Stimulated activated CD8-positive, alpha-beta memory T cell treated with anti-CD3 and anti-CD28 coated beads, Interleukin-12 subunit alpha, Interleukin-12 subunit beta, amount 100 ng/mL, for 24 hours (primary cell): ENCODE measurements at regions not wholly inside any gene's neighbourhood (a gene's known extent, or its start where the extent isn't known, plus 50 kb on each side); places are given as distances from the start of the nearest gene placed in this dataset.
"Not testable (repeated sequence)": the region's sequence is repeated elsewhere in the genome, so short reads cannot be mapped to it uniquely, and the experiment has no call there.

Experiments used
- DNase-seq: peaks from one replicate; pipeline ENCODE4 v3.0.0-alpha.2; 2020; ENCODE audit errors: extremely low read depth

DNA sequence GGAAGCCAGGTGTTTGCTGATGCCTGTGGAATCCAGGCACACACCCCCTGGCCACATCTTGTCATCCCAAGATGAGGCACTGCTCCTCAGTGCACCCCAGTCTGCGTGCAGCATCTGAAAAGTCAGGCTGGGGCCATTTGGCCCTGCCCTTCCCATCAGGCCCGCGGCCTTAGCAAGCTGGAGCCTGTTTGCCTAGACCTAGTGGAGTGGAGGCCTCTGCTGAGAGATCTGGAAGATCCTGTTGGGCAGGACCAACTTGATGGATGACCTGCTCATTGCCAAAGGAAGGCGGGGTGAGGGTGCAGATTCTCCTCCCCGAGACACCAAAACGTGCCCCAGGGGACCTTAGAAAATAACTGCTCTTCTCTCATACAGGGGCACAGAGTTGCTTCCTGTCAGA lies 220.2 kb downstream of the SHQ1 start:
- no peak for DNase-seq

DNA sequence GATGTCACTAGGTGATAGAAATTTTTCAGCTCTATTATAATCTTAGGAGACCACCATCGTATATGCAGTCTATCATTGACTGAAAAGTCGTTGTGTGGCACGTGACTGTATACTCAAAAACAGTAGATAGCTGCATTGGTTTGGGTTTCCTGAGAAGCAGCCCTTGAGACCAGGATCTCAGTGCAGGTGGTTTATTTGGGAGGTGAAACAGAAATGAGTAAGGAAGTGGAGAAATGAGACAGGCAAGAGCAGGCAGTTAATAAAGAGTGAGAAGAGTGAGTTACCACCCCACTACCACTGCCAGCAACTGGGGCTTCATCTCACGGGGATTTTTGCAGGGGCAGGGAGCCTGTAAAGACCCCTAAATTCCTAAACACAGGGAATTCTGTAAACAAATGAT lies 221.0 kb downstream of the SHQ1 start:
- no peak for DNase-seq

DNA sequence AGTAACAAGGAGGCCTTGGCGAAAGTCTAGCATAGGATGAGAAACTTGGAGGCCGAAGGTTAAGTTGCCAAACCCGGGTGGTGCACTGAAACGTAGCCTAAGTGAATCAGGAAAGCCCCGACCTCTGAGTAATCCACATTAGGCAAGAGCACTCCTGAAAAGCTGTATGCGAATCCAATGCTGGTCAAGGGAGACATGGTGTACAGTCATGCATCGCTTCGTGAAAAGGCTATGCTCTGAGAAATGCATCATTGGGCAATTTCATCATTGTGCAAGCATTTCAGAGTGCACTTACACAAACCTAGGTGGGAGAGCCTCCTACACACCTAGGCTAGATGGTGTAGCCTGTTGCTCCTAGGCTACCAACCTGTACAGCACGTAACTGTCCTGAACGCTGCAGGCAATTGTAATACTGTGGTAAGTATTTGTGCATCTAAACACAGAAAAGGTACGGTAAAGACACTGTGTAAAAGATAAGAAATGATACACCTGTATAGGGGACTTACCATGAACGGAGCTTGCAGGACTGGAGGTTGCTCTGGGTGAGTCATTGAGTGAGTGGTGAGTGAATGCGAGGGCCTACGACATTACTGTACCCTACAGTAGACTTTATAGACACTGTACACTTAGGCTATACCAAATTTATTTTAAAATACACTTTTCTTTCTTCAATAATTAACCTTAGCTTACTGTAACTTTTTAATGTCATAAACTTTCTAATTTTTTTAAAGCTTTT lies 222.5 kb downstream of the SHQ1 start:
- no peak for DNase-seq

DNA sequence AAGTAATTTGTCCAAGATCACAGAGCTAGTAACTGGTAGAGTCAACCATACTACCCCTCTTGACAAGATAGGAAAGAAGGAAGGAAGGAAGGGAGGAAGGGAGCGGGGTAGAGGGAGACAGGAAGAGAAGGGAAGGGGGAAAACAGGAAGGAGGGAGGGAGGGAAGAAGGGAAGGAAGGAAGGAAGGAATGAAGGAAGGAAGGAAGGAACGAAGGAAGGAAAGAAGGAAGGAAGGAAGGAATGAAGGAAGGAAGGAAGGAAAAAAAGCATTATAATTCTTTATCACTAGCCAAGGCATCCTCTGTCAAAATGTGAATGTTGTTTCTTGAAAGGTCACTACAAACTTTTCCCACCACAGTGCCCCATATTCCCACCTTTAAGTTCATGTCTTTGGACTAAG lies 223.6 kb downstream of the SHQ1 start:
- no peak for DNase-seq

DNA sequence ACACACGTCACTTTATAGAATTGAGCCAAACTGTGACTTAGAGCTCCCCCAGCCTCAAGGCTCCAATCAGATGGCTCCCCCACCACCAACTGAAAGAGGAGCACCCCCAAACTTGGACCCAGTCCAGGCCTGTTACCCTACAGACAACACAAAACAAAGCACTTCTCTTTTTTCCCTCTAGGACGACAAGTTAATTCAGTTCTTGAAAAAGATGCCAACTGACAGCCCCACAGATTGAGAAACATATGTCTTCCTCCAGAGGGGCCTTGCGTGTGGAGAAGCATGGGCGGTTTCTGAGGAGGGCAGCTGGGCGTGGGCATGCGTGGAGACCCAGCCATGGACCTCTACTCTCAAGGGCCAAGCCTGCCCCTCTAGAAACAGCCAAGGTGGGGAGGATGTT lies 229.5 kb downstream of the SHQ1 start:
- DNase-seq = no peak

DNA sequence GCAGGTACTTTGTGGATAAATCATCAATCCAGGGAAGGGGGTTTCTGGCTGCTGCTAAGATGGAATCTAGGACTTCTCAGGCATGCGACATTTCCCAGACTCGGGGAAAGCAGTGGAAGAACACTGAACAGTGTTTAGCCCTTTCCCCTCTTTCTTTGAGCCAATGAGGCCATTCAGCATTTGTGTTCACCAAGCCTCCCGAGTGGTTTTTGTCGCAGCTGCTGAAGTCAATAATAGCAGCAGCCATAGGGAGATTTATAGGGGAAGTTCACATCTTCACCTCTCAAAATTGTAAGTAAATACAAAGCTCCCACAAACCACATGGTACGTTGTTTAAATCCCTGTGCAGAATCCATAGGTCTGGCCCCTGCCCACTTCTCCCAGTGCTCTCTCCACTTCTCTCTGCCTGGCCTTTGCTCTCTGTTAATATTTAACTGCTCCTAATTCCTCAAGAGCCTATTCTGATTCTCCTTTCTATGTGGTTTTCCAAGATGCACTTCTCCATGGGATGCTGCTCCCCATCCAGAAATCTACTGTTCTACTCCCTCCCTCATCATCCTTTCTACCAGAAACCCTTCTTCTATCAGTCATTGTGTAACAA lies 230.7 kb downstream of the SHQ1 start:
- DNase-seq = no peak

DNA sequence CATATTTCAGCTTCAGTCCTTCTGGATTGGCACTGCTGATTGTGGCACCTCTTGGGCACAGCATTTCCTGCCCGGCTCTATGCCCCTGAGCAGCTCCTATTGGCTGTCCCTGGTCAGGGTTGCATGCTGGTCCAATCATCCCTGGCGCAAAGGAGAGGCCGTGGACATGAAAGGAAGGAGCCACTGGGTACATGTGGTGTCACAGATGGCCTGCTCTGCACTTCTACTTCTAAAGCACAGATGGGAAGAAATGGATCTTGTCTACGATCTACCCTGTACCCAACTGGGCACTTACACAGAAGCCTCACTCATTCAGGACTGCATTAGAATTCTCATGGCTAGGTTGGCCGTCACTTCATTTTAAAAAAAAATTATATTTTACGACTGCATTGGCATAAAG lies 232.5 kb downstream of the SHQ1 start:
- DNase-seq = no peak

DNA sequence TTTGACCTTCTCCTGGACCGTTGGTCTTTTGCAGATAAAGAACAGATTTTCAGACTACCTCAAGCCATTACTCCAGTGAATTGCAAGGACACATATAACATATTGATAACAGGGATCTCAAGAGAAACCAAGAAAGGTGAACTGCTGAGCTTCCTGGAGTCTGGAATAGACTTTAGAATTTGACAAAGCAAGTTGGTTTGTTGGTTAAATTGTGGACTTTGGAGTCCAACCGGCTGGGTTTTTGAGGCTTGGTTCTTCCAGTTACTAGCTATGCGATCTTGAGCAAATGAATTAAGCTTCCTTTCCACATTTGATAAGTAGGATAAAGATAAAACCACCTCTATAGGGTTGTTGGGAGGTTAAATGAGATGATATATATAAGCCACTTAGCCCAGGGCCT lies 233.1 kb downstream of the SHQ1 start:
- DNase-seq = no peak

DNA sequence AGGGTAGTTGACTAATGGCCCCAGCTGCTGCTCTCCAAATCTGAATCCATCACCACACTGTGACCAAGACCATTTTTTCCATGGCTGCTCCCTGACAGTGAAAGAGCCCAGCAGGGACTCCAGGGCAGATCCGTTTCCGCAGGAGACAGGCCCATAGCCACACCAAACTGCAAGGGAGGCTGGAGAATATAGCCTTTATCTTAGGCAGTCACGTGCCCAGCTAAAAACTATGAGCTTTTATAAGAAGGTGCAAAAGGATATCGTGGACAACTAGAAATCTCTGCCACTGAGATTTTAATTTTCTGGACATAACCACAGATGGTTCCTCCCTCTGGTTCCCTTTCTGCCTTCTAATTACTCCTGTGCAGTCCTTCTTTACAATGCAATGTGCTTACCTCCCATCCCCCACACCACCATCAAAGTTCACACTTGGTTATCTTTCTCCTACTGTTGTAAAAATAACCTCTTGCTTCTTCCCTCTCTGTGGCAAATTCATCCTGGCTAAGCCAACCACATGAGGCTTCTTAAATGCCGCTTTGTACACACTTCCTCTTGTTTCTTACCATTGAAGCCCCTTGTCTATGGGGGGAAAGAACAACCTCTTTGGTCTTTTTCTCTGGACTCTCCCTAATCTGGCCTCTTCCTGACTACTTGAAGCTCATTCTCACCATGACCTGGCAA lies 233.7 kb downstream of the SHQ1 start:
- no peak for DNase-seq

DNA sequence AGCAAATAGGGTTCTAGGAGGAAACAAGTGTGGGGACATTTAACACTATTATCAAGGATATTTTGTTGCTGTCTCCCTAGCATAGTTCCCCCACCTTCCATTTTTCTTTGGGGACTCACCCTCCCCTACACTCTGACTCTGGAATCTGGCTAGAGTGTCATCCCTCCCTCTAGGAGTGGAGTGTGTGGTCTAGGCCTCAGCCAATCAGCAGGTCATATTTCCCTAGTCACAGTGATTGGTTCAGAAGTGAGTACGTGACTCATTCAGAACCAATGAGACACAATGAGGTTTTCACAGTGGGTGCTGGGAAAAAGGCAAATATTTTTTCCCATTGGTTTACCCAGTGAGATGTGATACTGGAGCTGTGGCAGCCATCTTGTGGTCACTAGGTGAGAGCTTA lies 234.4 kb downstream of the SHQ1 start:
- no peak for DNase-seq

DNA sequence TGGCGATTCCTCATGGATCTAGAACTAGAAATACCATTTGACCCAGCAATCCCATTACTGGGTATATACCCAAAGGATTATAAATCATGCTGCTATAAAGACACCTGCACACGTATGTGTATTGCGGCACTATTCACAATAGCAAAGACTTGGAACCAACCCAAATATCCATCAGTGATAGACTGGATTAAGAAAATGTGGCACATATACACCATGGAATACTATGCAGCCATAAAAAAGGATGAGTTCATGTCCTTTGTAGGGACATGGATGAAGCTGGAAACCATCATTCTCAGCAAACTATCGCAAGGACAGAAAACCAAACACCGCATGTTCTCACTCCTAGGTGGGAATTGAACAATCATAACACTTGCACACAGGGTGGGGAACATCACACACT lies 239.1 kb downstream of the SHQ1 start:
- DNase-seq = not testable (repeated sequence)

DNA sequence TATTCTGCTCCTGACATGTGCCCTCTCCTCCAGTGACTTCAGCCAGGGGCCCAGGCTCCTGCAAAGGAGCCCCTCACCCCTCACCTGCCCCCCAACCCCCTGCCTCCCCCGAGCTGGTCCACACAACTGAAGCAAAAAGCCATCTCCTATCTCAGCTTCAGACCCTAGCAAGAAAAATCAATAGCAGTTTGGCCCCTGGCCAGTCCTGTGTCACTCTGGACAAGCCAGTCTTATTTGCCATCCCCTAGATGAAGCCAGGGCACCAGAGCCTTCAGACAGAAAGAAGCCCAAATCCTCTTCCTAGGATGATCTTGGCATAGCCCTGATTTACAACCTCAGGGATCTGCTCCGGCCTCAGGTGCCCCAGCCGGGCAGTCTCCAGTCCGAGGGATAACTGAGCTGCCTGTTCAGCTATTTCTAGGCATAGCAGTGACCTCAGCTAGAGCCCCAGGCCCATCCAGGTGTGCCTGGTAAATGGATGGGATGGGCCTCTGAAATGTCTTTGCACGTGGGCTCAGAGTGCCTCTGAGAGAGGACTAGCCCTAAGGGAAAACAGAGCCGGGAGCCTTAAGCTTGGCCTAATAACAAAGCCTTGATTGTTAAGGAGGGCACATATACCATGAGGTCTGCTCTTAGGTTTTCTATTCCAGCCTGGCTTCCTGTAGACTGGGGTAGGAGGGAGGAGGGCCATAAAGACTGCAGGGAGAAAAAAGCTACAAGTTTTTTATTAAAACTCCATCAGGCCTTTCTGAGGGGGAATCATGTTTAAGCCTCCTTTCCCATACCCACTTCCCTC lies 242.0 kb downstream of the SHQ1 start:
- DNase-seq = no peak

DNA sequence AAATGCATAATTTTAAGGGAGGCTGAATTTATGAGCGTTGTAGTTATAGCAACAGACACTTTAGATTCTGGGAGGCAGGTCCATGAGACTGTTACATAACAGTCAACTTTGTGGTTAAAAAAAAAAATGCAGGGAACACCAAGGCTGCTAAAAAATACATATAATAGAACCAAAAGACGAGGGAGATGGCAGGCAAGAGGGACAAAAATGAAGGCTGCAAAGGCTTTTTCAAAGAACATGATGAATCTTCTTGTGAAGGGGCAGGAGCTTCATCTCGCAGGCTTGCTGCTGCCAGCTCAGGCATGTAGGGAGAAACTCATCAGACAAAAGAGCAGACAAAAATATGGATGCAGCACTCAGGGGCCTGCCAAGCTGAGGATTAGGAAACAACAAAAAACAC lies 243.9 kb downstream of the SHQ1 start:
- no peak for DNase-seq

DNA sequence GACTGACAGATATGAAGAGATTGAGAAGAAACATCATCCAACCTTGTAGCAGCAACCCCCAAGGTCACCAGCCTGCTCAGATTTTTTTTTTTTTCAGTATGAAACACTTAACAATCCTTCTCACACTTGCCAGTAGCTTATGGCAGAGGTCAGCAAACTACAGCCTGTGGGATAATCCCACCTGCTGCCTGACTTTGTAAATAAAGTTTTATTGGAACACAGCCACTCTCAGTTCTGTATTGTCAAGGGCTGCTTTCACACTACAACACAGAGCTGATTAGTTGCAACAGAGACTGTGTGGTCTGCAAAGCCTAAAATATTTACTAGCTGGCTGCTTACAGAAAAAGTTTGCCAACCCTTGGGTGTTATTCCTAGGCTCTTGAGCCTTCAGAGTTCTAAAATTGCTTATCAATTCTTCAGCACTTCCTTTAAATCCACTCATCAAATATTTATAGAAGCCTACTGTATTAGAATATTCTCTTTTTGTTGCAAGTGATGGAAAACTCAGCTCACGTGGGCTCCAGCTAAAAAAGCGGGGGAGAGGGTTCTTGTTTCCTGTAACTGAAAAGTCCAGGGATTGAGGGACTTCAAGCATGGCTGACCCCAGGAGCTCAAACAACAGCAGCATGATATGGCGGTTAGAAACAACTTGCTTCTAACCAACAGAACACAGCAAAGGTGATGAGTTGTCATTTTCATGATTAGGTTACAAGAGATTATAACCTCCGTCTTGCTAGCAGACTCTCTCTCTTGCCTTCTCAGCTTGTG lies 246.1 kb downstream of the SHQ1 start:
- no peak for DNase-seq

DNA sequence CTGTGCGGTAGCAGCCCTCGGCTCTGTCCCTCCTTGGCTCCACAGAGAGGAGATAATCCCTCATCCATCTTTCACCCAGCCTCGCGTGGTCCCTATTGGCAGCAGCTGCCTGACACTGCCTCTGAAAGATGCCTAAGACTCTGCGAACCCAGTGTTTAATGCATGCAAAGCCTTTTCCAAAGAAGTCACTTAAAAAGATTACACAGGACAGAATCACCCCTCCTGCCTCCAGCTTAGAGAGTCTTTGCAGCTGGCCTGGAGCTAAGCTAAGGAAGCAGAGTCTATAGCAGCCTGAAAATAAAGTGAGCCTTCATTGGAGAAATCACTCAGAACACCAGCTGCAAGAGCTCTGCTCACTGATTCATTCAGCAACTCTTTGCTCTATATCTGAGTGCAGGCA lies 247.2 kb downstream of the SHQ1 start:
- no peak for DNase-seq

DNA sequence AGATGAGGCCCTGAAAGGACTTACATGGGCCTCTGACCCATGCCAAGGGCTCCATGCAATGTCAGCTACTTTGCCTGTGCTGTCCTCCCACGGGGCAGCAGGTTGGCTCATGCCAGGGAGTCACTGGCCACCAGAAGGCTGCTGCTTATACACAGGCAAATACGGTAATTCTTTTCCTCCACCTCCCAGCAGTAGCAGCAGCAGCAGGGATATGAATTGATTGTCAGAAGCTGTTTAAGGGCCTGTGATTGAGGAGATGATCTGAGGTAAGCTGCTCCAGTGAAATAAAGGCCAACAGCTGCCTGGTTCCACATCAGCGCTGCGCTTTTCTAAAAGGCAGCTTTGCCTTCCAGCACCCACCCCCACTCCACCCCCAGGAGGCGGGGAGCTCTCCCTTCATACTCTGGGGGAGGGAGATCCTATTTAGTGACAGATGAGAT lies 250.5 kb downstream of the SHQ1 start:
- no peak for DNase-seq

DNA sequence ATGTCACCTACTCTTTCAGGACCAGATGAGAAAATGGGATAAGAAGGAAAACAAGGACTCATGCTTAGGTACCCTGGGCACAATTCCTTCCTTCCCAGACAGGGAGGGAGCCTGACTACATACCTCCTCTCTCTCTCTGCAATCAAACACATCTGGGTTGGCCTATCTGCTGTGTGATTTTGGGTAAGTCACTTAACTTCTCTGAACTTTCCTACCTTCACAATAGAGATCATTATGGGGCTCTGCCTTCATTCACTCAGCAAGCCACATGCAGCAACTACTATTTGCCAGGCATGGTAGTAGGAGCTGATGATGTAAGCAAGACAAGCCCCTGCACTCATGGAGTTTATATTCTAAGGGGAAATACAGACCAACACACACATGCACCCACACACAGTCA lies 251.2 kb downstream of the SHQ1 start:
- no peak for DNase-seq

DNA sequence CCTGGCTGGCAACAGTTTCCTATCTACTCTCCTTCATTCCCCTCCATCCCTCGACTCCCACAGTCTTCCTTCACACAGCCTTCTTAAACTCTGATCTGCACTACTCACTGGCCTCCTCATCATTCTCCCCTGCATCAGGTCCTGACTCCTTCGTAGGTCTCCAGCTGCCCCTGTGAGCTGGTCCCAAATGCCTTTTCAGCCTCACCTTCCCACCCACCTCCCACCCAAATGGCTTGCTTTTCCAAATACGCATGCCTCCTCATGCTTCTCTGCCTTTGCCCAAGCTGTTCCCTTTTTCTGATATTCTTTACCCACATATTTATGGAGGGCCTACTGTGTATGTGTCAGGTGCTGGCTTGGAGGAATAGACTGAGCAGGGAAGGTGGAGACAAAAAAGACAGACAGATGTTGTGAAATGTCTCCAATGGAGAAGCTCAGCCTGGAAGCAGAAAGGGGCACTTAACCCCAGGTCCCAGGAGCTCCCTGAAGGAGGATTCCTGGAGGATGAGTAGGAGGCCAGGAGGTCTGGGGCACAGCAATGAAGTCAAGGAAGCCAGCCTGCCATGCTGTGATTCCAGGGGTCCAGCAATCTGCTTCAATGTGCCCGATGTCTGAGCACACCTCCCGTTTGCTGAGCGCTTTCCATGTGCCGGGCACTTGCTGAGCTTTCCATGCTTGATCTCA lies 252.2 kb downstream of the SHQ1 start:
- no peak for DNase-seq

DNA sequence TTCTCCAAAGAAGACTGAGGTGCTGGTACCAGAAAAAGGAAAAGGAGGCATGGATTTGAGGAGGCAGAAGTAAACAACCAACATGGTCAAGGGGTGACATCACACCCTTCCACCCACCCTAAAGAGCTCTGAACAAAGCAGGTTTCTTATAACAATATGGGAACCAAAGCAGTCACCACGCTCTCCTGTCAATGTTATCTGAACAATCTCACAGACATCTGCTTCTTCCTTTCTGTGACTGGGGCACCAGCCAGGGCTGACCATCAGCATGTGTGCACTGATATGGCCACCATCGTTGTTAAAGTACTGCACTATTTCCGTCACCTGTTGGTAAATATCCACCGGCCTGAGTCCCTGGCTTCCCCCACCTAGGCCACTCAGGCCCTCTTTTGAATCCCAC lies 252.9 kb downstream of the SHQ1 start:
- no peak for DNase-seq

DNA sequence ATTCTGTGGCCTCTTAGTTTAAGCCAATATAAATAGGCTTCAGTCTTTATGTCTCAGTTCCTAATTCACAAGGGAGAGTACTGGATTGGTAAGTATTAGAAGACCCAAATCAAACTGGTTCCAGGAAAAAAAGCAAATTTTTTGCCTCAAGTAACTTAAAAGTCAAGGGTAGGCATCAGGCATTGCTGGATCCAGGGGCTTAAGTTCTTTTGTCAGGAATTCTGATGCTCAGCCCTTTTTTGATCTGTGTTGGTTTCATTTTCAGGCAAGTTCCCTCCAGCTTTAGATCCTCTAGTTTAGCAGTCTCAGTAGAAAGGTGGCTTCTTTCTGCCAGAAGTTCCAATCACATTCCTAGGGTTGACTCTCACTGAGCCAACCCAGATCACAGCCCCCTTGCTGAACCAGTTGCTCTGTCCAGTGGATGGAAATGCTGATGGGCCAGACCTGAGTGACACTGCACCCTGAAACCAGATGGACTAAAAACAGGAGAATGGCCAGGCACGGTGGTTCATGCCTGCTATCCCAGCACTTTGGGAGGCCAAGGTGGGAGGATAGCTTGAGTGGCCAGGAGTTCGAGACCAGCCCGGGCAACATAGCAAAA lies 253.5 kb downstream of the SHQ1 start:
- DNase-seq = no peak
